ENCODE measurements at regions not wholly inside any gene's neighbourhood (a gene's known extent, or its start where the extent isn't known, plus 50 kb on each side); places are given as distances from the start of the nearest gene placed in this dataset.

DNA sequence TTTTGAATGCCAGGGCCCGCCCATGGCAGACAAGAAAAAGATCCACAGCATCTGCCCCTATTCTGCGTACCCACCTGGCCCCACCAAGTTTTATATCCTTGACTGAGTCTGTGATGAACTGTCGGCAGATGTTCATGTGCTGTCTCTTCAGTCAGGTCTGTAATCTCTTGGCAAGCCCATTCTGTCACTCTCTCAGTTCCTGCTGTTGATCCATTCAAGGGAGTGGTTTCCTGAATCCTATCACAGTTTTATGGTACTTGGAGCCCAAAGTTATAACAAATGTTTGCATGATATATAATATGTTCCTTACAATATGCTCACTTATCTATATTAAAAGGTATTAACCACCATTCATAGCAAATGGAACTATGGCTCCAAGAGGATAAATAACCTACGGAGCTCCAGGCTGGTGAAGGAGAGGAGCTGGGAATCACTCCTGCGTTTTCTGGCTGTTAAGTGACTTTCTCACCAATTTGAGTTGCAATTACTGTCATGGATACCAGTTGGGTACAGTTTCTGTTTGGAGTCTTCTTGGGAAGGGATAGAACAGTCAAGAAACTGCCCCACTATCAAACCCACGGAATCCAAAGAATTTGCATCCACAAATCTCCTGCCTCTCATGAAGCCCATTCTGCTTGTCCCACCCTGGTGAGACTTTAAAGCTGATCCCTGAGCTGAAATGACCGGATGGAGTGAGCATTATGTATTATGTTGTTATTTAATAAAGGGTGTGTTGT is 103.4 kb upstream of the SPRY4 start:
- ChIA-PET CTCF (no interaction called here), POLR2A (ENCODE audit: unreplicated experiment) (no interaction called here)
- no TSS peak for BruUV-seq (replicated peaks)
- Histone ChIP-seq H3K4me2 (no peak overlapping the region), H3F3A (ENCODE audit: insufficient read depth, low read depth) (no peaks in the 10 kb centered on the region), H3K27ac (no peak overlapping the region), H3K79me2 (ENCODE audit: low read depth) (no peaks in the 10 kb centered on the region), H3K4me1 (replicated peaks; ENCODE audit: insufficient read depth) (no peaks in the 10 kb centered on the region), H4K20me1 (ENCODE audit: insufficient read depth) (no peaks in the 10 kb centered on the region), H3K9me2 (ENCODE audit: insufficient read depth) (no peaks in the 10 kb centered on the region), H2AFZ (no peak overlapping the region), H3K4me3 (no peak overlapping the region), H3K27me3 (ENCODE audit: insufficient read depth, low read depth) (no peaks in the 10 kb centered on the region), H3K9me3 (ENCODE audit: insufficient read depth, low read depth) (no peaks in the 10 kb centered on the region; the same call in 1 of the 2 replicates), H3K36me3 (ENCODE audit: low read depth) (peaks cover 14% of the 10 kb centered on the region; the same call in 1 of the 2 replicates)
- TF ChIP-seq EZH2 (IDR thresholded peaks at IDR 0.05; ENCODE audit: low read depth), result no peak
- TF ChIP-seq CTCF (conservative IDR thresholded peaks at IDR 0.05), result no peak
- DNase-seq, result no peak
- intact Hi-C loops (cut with micrococcal nuclease; ENCODE audit: unreplicated experiment), result no loop called here

DNA sequence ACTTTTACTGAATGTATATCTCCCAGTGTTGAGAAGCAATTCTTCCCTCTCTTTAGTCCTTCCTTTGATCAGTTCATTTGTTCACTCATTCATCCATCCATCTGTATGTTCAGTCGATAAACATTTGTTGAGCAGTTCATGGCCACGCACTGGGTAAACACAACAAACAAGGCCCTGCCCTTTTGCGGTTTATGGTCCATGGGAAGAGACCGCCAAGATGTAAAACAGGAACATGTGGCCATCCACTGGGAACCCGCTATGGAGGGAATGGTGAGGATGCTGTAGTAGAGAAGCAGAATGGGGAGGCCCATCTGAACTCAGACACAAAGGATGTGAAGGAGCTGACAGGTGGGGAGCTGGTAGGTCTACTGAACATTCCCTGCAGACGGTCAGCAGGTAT is 102.7 kb upstream of the SPRY4 start:
- Histone ChIP-seq H3K9me2 (ENCODE audit: insufficient read depth) (no peaks in the 10 kb centered on the region), H3K9me3 (ENCODE audit: insufficient read depth, low read depth) (no peaks in the 10 kb centered on the region; the same call in 1 of the 2 replicates), H2AFZ (no peak overlapping the region), H4K20me1 (ENCODE audit: insufficient read depth) (no peaks in the 10 kb centered on the region), H3K36me3 (ENCODE audit: low read depth) (peaks cover 14% of the 10 kb centered on the region; the same call in 1 of the 2 replicates), H3K4me1 (replicated peaks; ENCODE audit: insufficient read depth) (peaks cover 5% of the 10 kb centered on the region), H3K27me3 (ENCODE audit: insufficient read depth, low read depth) (no peaks in the 10 kb centered on the region), H3K4me2 (no peak overlapping the region), H3F3A (ENCODE audit: insufficient read depth, low read depth) (0 out of 2 replicates have a peak, but pooled peaks cover 5% of the 10 kb centered on the region), H3K27ac (no peak overlapping the region), H3K79me2 (ENCODE audit: low read depth) (no peaks in the 10 kb centered on the region), H3K4me3 (no peak overlapping the region)
- TF ChIP-seq EZH2 (IDR thresholded peaks at IDR 0.05; ENCODE audit: low read depth), result no peak
- no peak for TF ChIP-seq CTCF (conservative IDR thresholded peaks at IDR 0.05)
- intact Hi-C loops (cut with micrococcal nuclease; ENCODE audit: unreplicated experiment), result no loop called here
- DNase-seq, result no peak
- CTCF ChIA-PET, result no interaction called here
- POLR2A ChIA-PET (ENCODE audit: unreplicated experiment), result no interaction called here
- no TSS peak for BruUV-seq (replicated peaks)

- Histone ChIP-seq H3K9me3 (ENCODE audit: insufficient read depth, low read depth) (no peaks in the 10 kb centered on the region; the same call in 1 of the 2 replicates), H3K9me2 (ENCODE audit: insufficient read depth) (no peaks in the 10 kb centered on the region), H3F3A (ENCODE audit: insufficient read depth, low read depth) (0 out of 2 replicates have a peak, but pooled peaks cover 9% of the 10 kb centered on the region), H3K79me2 (ENCODE audit: low read depth) (no peaks in the 10 kb centered on the region), H3K4me3 (no peak overlapping the region), H3K36me3 (ENCODE audit: low read depth) (peaks cover 14% of the 10 kb centered on the region; the same call in 1 of the 2 replicates), H3K4me1 (replicated peaks; ENCODE audit: insufficient read depth) (peaks cover 10% of the 10 kb centered on the region), H3K27me3 (ENCODE audit: insufficient read depth, low read depth) (no peaks in the 10 kb centered on the region), H3K4me2 (no peak overlapping the region), H3K27ac (no peak overlapping the region), H4K20me1 (ENCODE audit: insufficient read depth) (no peaks in the 10 kb centered on the region), H2AFZ (no peak overlapping the region)
- BruUV-seq (replicated peaks), result no TSS peak
- ChIA-PET POLR2A (ENCODE audit: unreplicated experiment) (no interaction called here), CTCF (no interaction called here)
- TF ChIP-seq CTCF (conservative IDR thresholded peaks at IDR 0.05), result no peak
- no peak for TF ChIP-seq EZH2 (IDR thresholded peaks at IDR 0.05; ENCODE audit: low read depth)
- DNase-seq, result no peak
- intact Hi-C loops (cut with micrococcal nuclease; ENCODE audit: unreplicated experiment), result no loop called here
Measured at GRCh38 chr5:142427015-142427364, 102.2 kb upstream of the SPRY4 start.

Measured in PC-9 (cell line).